COLO668 (cell line): ENCODE measurements at regions not wholly inside any gene's neighbourhood (a gene's known extent, or its start where the extent isn't known, plus 50 kb on each side); places are given as distances from the start of the nearest gene placed in this dataset.

ENCODE experiments used
- DNase-seq: peaks from one replicate; lab custom pipeline; 2025; ENCODE audit not compliant: unreplicated experiment; lab: John Stamatoyannopoulos, UW

DNA sequence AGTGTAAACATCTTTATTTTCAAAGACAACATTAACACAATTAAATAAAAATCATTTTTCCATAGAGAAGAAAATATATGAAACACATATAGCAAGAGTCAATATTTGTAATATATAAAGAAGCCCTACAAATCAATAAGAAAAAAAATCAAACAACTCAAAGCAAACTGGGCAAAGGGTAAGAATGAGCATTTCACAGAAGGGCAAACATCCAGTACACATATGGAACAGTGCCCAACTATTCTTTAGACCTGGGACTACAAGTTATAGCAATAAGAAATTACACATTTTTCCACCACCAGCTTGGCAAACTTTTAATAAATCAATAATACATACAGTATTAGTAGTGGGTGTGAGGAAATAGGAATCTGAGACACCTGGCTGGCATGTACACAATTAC is 324.1 kb downstream of the CYP26B1 start:
- DNase-seq = no peak

DNA sequence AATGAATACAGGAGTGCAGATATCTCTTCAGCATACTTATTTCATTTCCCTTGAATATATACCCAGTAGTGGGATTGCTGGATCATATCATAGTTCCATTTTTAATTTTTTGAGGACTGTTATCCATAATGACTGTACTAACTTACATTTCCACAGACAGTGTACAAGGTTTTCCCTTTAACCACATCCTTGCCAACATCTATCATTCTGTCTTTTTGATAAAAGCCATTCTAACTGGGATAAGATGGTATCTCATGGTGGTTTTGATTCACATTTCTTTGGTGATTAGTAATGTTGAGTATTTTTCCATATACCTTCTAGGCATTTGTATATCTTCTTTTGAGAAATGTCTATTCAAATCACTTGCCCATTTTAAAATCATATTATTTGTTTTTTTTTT is 325.2 kb downstream of the CYP26B1 start:
- no peak for DNase-seq

DNA sequence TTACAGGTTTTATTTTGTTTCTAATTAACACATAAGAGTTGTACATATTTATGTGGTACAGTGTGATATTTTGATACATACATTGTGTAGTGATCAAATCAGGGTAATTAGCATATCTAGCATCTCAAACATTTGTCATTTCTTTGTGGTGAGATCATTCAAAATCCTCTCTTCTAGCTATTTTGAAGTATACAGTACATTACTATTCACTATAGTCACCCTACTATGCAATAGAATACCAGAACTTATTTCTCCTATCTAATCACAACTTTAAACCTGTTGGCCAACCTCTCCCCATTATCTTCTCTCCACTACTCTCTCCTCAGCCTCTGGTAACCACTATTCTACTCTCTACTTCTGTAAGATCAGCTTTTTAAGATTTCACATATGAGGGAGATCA is 325.8 kb downstream of the CYP26B1 start:
- DNase-seq = no peak

DNA sequence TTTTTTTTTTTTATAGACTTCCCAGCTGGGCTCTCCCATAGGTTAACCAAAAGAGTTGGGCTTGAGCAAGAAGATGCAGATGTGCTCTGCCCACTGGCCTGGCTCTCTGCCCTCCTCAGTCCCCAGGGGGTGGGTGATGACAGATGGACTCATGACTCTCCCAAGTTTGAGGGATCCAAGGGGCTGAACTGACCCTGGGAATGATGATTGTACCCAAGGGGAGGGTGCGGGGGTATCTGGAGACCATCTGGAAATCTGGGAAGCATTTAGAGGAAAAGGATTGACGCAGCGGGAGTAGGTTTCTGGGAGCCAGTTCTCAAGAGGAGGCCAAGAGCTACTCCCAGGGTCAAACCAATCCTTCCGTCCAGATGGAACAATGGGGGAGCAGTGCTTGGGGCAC is 330.8 kb downstream of the CYP26B1 start:
- DNase-seq = no peak

DNA sequence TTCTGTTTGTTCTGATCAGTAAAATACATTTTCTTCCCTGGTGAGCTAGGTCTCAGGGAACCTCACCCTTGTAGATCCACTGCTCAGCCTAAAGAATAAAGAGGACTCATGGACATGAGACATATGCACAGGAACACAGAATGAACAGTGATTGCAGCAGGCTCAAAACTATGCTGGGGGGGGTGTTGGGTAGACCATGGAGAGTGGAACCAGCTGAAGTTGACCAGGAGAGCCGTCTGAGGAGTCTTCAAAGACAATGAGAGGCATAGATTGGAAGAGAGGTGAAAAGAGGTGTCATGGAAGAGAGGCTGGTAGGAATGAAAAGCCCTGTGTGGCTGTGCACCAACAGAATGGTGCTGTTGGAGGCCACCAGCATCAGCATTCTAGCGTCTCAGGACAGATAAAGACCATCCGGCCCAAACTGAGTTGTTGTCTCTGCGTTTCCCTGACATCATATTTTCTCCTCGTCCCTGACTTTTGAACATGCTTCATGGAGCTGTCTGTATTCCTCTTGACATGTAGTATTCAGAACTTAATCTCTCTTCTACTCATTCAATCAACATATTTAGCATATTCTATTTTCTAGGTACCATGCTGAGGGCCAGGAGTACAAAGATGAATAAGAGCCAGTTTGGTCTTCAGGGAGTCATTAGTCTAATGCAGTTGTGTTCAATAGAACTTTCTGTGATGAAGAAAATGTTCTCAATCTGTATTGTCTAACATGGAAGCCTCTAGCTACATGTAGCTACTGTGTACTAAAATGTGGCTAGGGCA is 331.8 kb downstream of the CYP26B1 start:
- no peak for DNase-seq

DNA sequence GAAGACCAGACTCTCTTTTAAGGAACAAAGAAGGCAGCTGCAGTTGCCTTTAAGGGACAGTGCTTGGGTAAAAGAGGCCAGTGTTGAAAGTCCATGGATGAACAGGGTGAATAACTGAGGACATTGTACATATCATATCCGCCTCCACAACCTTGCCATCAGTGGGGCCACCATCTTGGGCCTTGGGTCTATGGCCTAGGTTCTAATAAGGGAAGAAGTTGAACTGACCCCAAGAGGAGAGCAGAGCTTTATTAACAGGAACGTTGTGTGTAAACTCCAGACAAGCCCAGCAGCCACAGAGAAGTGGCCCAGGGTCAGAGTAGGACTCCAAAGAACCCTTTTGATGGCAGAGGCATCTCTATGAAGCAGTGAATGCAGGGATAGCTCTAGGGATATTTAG is 332.8 kb downstream of the CYP26B1 start:
- no peak for DNase-seq

DNA sequence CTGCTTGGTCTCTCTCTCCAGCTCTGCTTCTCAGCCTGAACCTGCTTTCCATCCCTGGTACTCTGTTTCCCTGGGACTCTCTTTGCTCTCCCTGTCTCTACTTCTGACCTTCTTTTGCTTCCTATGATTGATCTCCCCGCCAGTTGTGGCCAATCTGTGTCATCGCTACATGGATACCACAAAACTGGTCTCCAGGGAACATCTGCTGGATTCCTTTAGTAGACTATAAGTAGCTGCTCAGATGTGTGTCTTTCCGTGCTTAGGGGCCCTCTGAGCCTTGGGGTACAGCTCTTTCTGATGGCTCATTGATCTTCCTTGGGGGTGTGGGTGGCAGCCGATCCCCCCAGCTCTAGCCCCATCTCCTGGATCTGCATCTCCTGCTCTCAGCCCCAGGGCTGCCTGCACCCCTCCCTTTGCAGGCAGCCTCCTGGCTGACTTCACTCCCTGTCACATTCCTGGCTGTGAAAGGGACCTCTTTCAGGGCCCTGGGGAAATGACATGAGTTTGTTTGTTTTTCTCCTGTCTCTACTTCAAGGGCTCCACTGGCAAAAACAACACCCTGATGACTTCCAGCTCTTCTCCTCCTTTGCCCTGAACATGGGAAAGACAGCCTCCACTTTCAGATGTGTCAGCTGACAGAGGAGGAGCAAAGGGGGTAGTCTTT is 333.7 kb downstream of the CYP26B1 start:
- no peak for DNase-seq

DNA sequence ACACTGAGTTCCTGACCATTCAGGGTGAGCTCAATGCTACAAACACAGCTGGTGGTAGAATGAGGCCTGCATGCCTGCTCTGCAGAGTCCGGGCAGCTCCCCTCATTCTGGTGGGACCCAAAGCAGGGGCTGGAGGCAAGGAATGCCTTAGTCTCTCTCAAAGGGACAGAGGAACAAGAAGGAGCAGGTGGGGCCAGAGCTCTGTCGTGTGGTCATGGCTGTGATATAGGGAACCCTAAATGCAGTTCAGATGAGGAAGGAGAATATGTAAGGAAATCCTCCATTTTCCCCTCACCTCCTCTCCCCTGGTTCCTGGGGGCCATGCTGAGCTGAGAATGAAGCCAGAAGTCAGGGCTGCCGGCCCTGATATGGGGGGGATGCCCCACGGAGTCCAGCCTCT is 334.3 kb downstream of the CYP26B1 start:
- DNase-seq = no peak

DNA sequence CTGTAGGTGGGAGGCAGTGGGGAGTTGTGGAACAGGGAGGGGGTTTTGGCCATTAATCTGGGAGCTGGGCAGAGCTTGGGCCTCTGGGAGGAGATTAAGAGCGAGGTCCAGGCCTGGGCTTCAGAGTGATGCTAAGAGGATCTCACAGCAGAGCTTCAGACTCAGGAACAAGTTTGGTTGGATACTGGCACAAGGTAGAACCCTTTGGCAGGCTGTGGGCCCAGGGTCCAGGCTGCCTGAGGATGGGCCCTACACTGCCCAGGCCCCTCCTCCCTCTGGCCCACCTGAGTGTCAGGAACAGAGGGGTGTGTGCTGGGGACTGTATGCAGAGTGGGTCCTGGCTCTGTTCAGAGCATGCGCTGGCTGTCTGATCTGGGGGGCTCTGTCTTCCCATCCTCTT is 334.9 kb downstream of the CYP26B1 start:
- DNase-seq = no peak

DNA sequence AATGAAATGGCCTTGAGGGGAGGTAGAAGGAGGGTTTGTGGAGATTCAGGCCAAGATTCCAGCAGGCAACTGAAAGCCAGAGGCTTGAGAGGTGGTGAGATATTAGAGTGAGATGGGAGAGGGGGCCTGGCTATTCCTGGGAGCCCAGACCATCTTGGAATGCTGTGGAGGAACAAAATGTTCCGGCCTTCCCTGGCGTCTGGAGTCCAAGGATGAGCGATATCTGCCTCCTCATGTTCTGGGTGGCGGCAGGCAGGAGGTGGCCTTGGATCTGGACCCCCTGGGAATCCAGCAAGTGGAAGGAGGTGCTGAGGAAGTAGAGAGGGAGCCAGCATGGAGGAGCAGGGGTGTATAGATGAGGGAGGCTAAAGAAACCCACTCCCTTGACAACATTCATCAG is 335.9 kb downstream of the CYP26B1 start:
- DNase-seq = no peak

DNA sequence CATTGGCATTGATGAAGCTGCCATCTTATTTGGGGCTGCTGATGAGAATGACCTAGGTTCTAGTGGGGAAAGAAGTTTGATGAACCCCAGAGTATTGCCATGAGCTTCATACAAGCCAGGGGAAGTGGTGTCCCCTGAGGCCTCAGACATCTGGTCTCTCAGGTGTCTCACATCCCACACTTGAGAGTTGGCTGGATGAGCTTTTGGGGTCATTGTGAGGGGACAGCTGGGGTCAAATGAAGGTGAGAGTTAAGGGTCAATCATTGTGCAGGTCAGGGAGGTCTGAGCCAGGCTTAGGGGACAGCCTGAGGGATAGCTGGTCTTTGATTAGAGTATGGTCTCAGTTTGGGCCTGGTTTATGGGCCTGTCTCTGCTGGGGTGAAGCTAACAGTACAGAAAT is 336.5 kb downstream of the CYP26B1 start:
- no peak for DNase-seq

DNA sequence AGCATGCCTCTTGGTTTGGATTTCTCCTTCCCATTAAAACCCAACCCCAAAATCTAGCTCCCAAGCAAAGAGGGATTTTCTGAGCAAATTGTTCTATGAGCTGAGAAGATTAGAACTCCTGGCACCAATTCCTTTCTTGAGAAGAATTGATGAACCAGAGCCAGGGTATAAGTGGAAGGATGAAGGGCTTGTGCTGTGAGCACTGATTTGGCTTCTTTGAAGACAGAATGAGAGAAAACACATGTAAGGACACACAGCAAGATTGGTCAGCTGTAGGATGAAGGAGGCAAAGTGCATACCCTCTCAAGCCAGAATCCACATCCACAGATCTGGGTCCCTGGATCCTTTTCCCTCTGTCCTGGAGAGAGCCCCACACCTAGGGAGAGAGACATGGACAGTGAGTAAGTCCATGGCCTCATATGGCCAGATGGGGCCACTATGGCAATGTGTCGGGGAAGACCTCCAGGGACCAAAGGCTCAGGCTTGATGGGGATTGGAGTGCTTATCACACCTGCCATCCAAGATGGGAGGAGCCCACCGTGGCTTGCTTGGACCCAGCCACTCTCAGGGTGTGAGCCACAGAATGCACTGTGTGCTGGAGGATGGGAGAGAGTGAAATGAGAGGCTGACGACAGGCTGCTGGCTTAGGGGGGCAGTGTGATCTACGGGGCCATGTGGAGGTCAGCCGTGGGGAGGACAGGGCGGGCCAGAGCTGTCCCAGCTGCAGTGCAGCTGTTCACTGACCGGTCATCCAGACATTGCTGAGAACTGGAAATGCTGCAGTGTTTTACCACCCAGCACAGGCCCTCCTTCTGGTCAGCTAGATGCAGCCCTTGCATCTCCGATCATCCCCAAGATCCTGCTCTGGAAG is 339.8 kb downstream of the CYP26B1 start:
- DNase-seq = no peak

DNA sequence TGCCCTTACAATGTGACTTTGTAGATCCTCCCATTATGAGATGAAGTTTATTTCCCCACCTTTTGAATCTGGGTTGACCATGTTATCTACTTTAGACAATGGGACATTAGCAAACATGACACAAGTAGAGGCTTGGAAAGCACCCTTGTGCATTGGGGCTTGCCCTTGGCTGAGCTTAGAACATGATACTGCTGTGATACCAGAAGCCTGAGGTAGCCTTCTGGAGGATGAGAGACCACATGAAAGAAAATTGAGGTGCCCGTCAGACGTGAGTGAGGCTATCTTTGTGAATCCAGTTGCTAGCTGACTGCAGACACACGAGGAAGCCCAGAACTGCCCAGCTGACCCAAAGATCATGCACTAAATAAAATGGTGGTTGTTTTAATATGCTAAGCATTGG is 341.2 kb downstream of the CYP26B1 start:
- DNase-seq = no peak

DNA sequence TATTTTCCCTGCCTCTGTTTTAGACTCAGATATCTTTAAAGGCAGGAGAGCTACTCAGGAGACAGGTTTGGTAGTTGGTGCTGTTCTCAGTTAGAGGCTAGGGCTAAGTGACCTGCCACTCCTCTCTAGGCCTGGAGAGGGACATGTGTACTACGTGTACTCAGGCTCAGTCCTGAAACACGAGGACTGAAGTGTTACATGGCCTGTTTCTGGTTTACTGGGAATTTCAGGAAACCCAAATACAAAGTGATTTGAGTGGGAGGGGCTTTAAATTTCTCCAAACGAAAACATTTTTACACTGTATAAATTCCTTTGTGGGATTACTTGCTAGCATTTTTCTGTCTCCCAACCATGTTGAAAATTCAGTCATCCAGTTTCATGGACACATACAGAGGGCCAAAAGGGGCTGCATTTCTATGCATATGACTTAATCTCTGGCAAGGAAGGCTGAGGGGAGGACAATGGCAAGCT is 343.3 kb downstream of the CYP26B1 start:
- no peak for DNase-seq

DNA sequence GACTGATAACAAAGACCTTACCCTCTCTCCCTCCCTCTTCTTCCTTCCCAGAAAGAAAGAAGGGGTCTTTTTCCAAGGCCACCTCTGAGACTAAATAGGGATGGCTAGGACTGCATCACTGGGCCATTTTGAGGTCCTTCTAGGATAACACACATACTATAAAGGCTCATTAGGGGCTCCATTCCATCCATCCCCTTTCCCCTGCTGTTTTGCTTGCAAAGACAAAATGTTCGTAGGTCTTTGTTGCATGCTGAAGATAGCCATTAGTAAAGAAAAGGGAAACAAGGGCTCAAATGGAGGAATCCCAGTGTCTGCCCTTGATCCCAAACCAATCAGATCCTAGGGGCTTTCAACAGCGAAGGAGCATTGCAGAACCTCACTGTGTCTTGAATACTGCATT is 344.3 kb downstream of the CYP26B1 start:
- no peak for DNase-seq

DNA sequence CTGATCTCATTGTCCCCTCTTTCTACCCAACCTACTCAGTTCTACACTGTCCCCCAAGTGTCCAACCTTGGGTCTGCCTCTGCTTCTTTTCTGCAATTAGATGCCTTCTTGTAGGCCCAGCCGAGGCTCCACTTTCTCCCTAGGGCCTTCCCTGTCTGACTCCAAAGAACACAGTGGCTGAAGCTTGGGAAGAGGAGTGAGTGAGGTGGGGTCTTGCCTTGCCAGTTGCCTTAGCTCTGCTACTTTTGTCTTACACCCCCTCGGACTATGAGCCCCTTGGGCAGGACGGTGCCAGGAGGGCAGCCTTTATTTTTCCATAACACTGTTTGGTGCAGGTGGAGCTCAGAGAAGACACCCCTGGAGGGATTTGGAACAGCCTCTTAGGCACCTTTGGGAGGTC is 345.1 kb downstream of the CYP26B1 start:
- DNase-seq = no peak

DNA sequence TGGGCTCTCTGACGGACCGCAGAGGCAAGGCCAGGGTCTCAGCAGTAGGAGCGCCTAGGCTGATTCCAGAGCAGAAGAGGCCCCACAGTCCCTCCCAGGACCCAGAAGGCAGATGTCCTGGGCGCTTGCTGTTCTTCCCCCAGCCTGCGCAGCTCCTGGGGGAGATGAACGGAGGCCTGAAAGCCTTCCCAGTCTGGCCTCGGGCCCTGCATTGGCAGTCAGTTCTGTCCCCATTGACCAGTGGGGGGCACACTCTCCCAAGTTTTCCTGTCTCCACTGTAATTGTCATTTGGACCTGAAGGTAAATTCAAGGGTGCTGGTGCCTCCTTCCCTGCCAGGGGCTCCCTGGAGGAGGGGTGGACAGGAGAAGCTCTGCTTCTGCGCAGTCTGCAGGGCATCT is 345.7 kb downstream of the CYP26B1 start:
- peak; percentile 10 for DNase-seq

DNA sequence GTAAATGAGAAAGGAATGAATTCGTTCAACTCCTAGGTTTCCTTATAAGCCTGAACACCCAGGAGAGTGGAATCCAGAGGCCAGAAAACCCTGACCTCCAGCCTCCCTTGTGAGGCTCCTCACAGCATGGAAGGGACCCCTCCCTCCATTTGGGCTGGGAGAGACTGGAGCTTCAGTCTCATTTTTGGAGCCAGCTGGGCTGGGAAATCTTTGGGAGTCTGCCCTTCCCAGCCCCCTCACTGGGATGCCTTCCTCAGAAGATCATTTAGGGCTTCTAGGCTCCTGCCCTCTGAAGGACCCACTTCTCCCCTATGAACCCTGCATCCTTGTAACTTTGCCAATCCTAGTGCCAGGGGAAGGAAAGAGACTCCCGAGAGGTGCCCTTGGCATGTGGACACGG is 346.1 kb downstream of the CYP26B1 start:
- no peak for DNase-seq

DNA sequence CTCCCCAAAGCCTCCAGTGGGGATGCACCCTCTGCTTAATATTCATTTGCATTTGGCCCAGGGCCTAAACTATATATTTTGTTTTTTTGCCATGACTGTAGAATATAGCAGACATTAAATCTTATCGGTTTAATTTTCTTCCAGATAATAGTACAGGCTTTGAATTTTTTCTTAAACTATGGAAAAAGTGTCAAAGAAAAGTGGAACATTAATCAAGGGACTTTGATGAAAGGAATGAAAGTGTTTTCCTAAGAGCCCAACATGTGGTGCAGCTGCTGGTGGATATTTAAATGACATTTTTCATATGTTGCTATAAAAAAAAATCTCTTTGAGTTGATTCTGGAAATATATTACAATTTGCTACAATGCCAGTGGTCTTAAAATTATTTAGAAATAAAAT is 346.8 kb downstream of the CYP26B1 start:
- no peak for DNase-seq

DNA sequence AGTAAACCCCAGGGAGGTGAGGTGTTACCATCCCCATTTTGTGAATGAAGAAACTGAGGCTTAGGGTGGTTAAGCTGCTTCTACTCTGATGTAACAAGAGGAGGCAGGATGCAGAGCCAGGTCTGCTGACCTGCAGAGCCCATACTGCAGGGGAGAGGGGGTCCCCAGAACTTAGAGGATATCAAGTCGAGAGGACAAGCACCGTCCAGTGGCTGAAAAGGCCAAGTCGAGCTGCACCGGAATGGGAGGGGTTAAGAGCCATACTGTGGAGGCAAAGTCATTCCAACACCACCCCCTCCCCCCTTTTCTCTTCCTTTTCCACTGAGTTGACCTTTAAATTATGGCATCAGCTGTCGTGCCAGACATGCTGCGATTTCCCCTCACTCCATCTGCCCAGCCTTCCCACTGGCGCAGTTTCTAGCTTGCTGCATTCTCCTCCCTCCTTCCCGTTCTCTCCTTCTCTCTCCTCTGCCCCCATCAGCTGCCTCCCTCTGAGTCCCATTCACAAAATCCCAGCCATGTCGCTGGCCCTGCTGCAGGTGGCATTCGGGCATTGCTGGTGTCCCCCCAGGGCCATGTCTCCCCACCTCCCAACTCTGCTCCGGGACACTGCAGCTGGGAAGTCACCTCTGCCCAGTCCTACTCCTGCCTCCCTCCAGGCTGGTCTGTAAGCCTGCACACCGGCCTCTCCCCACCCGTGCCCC is 346.9 kb downstream of the DYSF start:
- no peak for DNase-seq

DNA sequence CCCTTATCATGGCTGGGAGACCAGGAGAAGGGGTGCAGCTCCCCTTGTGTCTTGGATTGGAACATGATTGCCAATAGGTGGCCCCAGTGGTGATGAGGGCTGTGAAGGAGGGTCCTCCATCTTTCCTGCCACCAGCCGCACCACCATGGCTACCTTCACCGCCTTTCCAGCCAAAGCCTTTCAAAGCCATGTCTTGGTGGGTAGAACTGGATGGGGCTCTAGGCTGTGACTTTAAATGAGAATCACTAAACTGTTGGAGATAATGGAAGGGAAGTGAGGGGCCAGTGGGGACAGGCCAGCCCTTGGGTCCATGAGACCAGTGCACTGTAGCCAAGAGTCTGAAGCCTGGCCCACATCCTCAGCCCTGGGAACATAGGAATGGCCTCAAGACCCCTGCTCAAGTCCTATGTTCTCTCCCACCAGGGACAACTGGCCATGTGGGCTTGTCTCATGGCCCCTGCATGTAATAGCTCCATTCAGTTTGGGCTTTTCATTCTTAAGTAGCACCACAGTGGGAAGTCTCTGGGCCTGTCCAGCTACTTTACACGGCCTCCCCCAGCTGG is 345.7 kb downstream of the DYSF start:
- DNase-seq = no peak
